ENCODE measurements at regions not wholly inside any gene's neighbourhood (a gene's known extent, or its start where the extent isn't known, plus 50 kb on each side); places are given as distances from the start of the nearest gene placed in this dataset.

DNA sequence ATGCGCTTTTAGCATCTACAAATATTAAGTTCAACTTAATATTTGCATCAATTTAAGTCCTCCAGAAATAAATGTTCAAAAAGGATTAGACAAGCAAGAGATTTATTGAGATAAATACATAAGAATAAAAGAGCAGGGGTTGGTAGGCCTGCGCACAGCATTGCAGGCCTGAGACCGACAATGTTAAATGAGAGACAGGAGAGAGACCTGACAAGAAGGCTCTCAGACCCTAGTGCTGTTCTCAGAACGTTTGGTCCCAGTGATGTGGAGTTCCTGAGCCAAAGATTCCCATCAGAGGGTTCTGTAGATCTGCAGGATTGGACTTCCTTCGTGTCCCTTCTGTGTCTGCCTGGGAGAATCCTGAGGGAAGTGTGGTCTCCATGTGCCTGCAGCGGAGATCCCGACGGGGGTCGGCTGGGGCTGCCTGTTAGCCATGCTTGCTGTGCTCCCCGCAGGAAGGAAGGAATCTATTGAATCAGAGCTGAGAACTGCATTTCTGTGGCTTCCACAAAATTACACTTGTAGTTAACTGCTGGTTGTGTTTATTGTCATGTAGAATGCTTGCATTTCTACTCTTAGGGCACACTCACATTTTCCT, 369.9 kb upstream of the SLC10A2 start:
- intact Hi-C loops (cut with micrococcal nuclease): no loop called here

DNA sequence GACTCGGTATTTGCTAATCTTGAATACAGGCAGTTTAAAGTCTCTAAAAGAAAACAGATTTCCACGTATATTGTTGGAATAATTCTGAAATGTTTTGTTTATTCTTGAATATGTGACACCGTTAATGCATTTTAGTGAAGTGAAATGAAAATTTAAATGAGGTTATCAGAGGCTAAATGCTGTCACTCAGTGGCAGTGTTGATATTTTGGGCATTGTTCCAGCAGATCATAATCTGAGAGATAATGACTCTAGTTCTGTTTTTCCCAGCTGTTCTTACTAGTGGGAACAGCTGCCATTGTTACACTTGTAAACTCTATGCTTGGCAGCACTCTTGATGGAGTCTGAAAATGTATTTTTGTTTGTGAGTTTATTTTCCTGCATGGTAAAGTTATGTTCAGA, 365.6 kb upstream of the SLC10A2 start:
- intact Hi-C loops (cut with micrococcal nuclease): no loop called here

GRCh38 chr13:103430368-103430767, 364.2 kb upstream of the SLC10A2 start:
- intact Hi-C loops (cut with micrococcal nuclease): no loop called here

GRCh38 chr13:103410002-103410401, 343.8 kb upstream of the SLC10A2 start:
- intact Hi-C loops (cut with micrococcal nuclease): no loop called here

- intact Hi-C loops (cut with micrococcal nuclease): no loop called here
Measured at GRCh38 chr13:103406967-103407366, 340.8 kb upstream of the SLC10A2 start.

DNA sequence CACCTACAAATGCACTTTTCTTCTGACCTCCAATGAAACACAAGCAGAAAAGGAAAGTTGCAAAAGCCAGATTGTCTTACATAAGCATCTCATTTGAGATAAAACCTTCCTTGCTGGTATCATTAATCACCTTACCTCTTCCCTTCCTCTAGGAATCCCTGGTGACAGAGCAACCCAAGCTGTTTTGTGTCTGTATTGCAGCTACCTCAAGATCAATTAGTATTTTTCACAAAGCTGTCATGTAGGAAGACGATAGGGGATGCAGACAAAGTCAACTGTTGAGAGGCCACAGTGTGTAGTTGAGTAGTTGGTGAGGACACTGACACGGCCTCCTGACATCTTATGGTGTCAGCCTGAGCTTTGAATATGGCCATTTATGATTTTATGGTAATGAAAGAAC, 339.1 kb upstream of the SLC10A2 start:
- intact Hi-C loops (cut with micrococcal nuclease): no loop called here

DNA sequence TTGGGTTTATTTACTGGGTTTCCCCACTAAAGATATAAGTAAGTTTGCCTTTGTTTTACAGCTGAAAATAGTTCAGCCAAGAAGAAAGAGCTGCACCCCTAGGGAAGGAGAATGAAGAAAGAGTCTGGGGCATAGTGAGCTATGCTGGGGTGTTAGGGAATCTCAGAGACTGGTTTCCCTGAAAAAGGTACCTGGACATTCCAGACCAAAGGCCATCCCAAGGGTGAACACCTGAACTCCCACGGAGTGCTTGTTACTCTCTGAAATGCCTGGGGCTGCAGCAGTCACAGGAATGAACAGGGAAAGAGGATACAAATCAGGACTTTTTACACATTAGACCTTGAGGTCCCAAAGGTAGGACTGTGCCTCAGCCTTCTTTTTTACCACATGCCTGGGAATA, 337.6 kb upstream of the SLC10A2 start:
- intact Hi-C loops (cut with micrococcal nuclease): no loop called here

DNA sequence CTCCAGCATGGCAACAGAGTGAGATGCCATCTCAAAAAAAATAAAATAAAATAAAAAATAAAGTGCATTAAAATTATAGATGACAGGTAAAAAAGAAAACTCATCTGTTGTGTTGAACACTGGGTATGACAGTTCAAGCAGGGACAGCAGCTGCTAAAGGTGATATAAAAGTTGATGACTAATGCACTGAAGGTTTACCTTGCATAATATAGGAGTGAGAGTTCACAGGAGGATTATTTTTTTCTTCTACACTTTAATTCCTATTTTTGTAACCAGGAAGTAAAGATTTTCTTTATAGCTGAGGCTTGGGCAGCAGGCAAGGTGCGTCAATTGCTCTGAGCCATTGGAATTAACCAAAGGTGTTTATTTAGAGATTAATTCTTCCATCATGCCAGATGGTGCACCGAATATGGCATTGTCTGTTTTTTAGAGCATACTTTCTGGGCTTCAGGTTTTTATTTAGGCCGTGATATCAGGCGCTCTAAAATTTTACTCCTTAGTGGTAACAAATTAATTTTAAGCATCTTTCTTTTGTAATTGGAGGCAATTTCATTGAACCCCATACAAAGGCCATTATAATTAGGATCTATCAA, 337.0 kb upstream of the SLC10A2 start:
- intact Hi-C loops (cut with micrococcal nuclease): no loop called here

GRCh38 chr13:103395139-103395538, 328.9 kb upstream of the SLC10A2 start:
- intact Hi-C loops (cut with micrococcal nuclease): no loop called here

DNA sequence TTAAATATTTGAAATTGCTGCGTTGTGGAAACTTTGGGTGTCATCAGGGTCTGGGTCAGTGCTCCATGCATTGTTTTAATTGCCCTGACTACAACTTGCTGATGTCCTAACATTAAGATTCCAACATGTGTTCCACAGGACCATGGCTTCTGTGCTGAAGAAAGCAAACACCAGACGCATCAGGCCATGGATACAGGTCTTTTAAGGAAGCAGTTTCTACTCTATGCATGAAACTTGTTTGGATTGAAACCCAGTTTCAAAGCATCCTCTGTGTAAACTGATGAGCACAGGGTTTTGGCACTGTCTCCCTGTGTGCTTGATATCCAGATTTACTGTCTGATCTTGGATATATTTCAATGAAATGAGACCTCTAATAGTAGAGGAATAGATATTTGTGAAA, 328.4 kb upstream of the SLC10A2 start:
- intact Hi-C loops (cut with micrococcal nuclease): no loop called here

DNA sequence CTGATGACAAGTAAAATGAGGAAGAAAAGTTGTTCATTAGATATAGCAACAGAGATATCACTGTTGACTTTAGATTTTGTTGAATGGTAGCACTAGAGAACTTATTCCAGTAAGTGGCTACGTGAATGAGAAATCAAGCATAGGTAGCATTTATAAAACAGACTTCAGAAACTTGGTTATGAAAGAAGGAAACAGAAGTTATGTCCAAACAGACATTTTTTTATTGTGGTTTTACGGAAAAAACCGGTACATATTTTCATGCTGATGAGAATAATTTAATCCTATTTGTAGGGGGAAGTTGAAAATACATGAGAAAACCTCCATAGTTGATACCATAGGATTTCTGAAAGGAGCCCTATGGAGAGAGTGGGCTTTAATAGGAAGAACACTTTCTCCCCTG, 325.7 kb upstream of the SLC10A2 start:
- intact Hi-C loops (cut with micrococcal nuclease): no loop called here

DNA sequence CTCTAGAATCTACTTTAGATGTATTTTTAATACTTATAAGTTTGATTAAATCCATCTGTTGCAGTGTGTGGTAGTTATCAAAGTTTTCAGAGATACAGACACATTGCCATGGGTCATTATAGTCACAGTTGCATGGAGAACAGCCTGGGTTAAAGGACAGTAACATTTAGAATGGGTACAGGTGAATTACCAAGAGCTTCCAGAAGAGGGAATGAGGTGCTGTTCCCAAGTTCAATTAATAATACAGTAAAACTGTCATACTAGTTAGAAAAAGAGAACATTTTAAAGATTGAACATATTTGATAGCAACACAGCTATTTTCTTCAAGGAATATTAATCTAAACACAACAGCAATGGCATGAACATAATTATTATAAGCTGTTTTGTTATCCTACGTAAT, 322.6 kb upstream of the SLC10A2 start:
- intact Hi-C loops (cut with micrococcal nuclease): no loop called here

DNA sequence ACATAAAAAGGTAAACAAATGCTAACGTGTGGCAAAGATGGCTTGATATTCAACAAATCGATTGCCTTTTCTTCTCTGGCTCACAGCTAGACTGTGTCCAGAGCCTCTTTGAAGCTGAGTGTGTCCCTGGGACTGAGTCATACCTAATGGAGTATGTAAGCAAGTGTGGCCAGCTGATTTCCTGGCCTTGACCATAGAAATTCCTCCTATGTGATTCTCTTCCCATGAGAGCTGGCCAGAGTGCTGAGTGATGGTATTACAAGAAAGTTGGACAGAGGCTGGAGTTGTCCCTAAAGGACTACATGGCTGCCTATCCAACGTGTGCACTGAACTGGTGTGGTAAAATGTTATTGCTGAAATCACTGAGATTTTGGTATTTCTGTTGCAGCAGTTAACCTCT, 320.1 kb upstream of the SLC10A2 start:
- intact Hi-C loops (cut with micrococcal nuclease): no loop called here

DNA sequence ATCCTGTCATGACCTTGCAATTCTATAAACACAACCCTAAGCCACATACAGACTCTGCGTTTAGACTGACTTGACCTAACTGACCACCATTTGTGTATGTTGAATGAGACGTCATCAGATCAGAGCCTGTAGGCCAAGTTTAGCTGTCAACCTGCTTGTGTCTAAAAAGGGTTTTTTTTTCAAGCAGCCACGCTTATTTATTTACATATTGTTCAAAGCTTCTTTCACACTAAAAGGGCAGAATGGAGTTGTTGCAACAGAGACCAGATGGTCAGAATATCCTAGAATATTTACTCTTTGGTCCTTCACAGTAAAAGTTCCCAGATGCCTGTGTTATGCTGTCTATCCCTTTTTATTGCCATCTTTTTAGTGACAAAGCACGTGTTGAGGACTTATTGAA, 307.7 kb upstream of the SLC10A2 start:
- intact Hi-C loops (cut with micrococcal nuclease): no loop called here

- intact Hi-C loops (cut with micrococcal nuclease): no loop called here
Measured at GRCh38 chr13:103371271-103371670, 305.1 kb upstream of the SLC10A2 start.

GRCh38 chr13:103370790-103371189, 304.6 kb upstream of the SLC10A2 start:
- intact Hi-C loops (cut with micrococcal nuclease): no loop called here

DNA sequence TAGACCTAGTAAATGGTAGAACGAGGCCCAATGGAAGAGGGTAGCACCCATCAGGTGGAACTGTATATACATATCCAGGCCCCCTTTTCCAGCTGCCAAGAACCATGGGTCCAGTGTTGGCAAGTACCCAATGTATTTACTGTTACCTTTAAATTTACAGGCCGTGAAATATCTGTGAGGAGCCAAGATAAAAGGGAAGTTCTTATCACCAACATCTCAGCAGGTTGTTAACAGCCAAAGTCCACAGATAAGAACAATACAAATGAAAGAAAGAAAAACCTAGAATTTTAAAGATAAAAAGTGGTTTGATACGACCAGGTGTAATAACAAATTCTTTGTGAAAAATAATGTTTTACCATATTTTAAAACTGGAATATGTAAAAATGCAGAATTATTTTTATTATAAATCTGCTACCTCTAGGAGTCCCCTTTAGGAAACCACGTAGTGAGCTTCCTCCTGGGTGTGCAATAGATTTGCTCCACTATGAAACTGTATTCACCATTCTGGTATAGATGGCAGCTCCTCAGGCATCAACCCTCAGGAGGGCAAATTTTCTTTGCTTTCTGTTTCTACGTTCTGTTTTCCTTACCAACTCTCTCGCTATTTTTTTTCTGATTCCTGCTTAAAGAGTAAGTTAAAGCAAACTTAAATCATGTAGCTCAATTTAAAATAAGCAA, 292.2 kb upstream of the SLC10A2 start:
- intact Hi-C loops (cut with micrococcal nuclease): no loop called here

DNA sequence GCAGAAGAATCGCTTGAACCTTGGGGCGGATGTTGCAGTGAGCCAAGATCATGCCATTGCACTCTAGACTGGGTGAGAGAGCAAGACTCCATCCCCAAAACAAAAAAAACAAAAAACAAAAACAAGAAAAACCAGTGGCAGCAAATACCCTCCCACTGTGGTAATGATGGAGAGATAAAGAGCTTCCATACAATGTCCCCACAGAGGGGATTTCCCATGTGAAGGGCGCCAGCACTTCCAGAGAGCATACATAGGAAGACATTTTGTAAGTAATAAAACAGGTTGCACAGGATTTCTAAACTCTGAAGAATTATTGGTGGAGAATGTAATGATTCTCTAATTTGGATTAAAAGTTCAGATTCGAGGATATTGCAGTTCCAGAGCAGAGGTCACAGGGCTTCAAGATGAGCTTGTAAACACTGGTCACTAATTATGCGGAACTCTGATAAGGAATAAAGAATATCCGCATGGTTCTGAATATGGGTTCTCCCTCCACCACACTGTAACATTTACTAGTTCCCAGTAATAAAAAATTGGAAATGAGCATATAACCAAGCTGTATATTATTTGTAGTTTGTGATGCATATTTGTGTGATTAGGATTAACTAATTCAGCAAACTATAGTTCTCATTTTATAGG, 290.1 kb upstream of the SLC10A2 start:
- intact Hi-C loops (cut with micrococcal nuclease): no loop called here

DNA sequence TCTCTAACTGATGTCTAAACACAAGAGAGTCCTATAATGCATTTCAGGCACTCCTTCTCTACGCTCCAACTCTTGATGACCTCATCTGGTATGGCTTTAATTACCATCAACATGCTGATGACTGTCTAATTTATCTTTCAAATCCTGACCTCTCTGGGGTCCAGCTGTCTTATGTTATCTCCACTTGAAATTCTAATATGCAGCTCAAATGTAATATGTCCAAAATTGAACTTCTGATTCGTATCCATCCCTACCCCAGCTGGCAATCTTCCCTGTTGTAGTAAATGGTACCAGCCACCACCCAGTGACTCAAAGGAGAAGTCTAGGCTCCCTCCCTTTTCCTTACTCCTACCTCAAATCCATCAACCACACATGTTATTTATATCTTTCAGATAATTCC, 288.0 kb upstream of the SLC10A2 start:
- intact Hi-C loops (cut with micrococcal nuclease): no loop called here

- intact Hi-C loops (cut with micrococcal nuclease): no loop called here
Measured at GRCh38 chr13:103351035-103351828, 285.0 kb upstream of the SLC10A2 start.

GRCh38 chr13:103350147-103350546, 283.9 kb upstream of the SLC10A2 start:
- intact Hi-C loops (cut with micrococcal nuclease): no loop called here
